Stimulated activated naive CD4-positive, alpha-beta T cell (primary cell): ENCODE measurements at regions not wholly inside any gene's neighbourhood (a gene's known extent, or its start where the extent isn't known, plus 50 kb on each side); places are given as distances from the start of the nearest gene placed in this dataset.
"Not testable (repeated sequence)": the region's sequence is repeated elsewhere in the genome, so short reads cannot be mapped to it uniquely, and the experiment has no call there.

Experiments used
- DNase-seq, 6 experiments: peaks; one replicate each; lab custom pipeline; 2025; lab: John Stamatoyannopoulos, UW

GRCh38 chr6:141969768-141970415 lies 162.8 kb upstream of the GJE1 start:
- not testable (repeated sequence) for DNase-seq

- no peak for DNase-seq
Measured at GRCh38 chr6:141969201-141969600, 163.5 kb upstream of the GJE1 start.

- no peak for DNase-seq
Measured at GRCh38 chr6:141968632-141969031, 164.1 kb upstream of the GJE1 start.

- DNase-seq: no peak
Measured at GRCh38 chr6:141965016-141965545, 167.6 kb upstream of the GJE1 start.

- DNase-seq: no peak
Measured at GRCh38 chr6:141963543-141964295, 169.0 kb upstream of the GJE1 start.

- DNase-seq: no peak
Measured at GRCh38 chr6:141957271-141957670, 175.5 kb upstream of the GJE1 start.

GRCh38 chr6:141956868-141957267 lies 175.9 kb upstream of the GJE1 start:
- no peak for DNase-seq

- DNase-seq: no peak
Measured at GRCh38 chr6:141956046-141956761, 176.5 kb upstream of the GJE1 start.

- DNase-seq: no peak
Measured at GRCh38 chr6:141953072-141953471, 179.7 kb upstream of the GJE1 start.

- DNase-seq: no peak
Measured at GRCh38 chr6:141946502-141946901, 186.2 kb upstream of the GJE1 start.

- DNase-seq: no peak
Measured at GRCh38 chr6:141938664-141939063, 194.1 kb upstream of the GJE1 start.

- no peak for DNase-seq
Measured at GRCh38 chr6:141932685-141933084, 200.0 kb upstream of the GJE1 start.

GRCh38 chr6:141926200-141926900 lies 206.4 kb upstream of the GJE1 start:
- DNase-seq: not testable (repeated sequence)

- DNase-seq: no peak
Measured at GRCh38 chr6:141925001-141925400, 207.7 kb upstream of the GJE1 start.

- no peak for DNase-seq
Measured at GRCh38 chr6:141922898-141923297, 209.8 kb upstream of the GJE1 start.

GRCh38 chr6:141916682-141917505 lies 215.8 kb upstream of the GJE1 start:
- not testable (repeated sequence) for DNase-seq

GRCh38 chr6:141914646-141915045 lies 218.1 kb upstream of the GJE1 start:
- no peak for DNase-seq

- no peak for DNase-seq
Measured at GRCh38 chr6:141906569-141907080, 226.1 kb upstream of the GJE1 start.

GRCh38 chr6:141890661-141891060 lies 242.1 kb upstream of the GJE1 start:
- DNase-seq: no peak

GRCh38 chr6:141884850-141885249 lies 247.9 kb upstream of the GJE1 start:
- no peak for DNase-seq

GRCh38 chr6:141878686-141879085 lies 254.0 kb upstream of the GJE1 start:
- no peak for DNase-seq
